ENCODE measurements at regions not wholly inside any gene's neighbourhood (a gene's known extent, or its start where the extent isn't known, plus 50 kb on each side); places are given as distances from the start of the nearest gene placed in this dataset.

GRCh38 chr5:7213525-7213924 is 182.4 kb upstream of the ADCY2 start:
- no peak for DNase-seq
- no peak overlapping the region for H3K9ac ChIP-seq (ENCODE audit: extremely low read depth, low read length, poor library complexity, severe bottlenecking)
- Mint-ChIP-seq H3K36me3 (ENCODE audit: low read depth) (no peaks in the 10 kb centered on the region), H3K4me1 (peaks cover 5% of the 10 kb centered on the region), H3K4me3 (no peak overlapping the region), H3K27me3 (ENCODE audit: insufficient read depth) (peaks cover 2% of the 10 kb centered on the region), H3K9me3 (no peaks in the 10 kb centered on the region), H3K27ac (no peak overlapping the region)
- no peak overlapping the region for H3K27ac ChIP-seq (ENCODE audit: low read depth, low read length)
- no peak overlapping the region for H3K4me3 ChIP-seq (ENCODE audit: low read length)
- WGBS, 2 experiments (ENCODE audit: insufficient coverage in 1 of 2, insufficient read length in 1 of 2) = 78 to 96% methylated on average over 3 to 5 of the region's 5 CpGs
- TF ChIP-seq CTCF (conservative IDR thresholded peaks at IDR 0.05) = no peak
- H3K27me3 ChIP-seq (ENCODE audit: control insufficient read depth, insufficient read depth, low read length, poor library complexity, severe bottlenecking) = no peaks in the 10 kb centered on the region
- H3K9me3 ChIP-seq (ENCODE audit: control insufficient read depth, low read length) = no peaks in the 10 kb centered on the region
- no peaks in the 10 kb centered on the region for H3K4me1 ChIP-seq (ENCODE audit: control insufficient read depth, insufficient read depth, low read length)
- no peaks in the 10 kb centered on the region for H3K36me3 ChIP-seq (ENCODE audit: control insufficient read depth, insufficient read depth, low read length)

GRCh38 chr5:7214906-7215416 is 181.0 kb upstream of the ADCY2 start:
- no peak overlapping the region for H3K4me3 Mint-ChIP-seq
- Histone ChIP-seq H3K9ac (ENCODE audit: extremely low read depth, low read length, poor library complexity, severe bottlenecking) (no peak overlapping the region), H3K27me3 (ENCODE audit: control insufficient read depth, insufficient read depth, low read length, poor library complexity, severe bottlenecking) (no peaks in the 10 kb centered on the region), H3K9me3 (ENCODE audit: control insufficient read depth, low read length) (no peaks in the 10 kb centered on the region), H3K4me1 (ENCODE audit: control insufficient read depth, insufficient read depth, low read length) (no peaks in the 10 kb centered on the region), H3K36me3 (ENCODE audit: control insufficient read depth, insufficient read depth, low read length) (no peaks in the 10 kb centered on the region), H3K27ac (ENCODE audit: low read depth, low read length) (no peak overlapping the region), H3K4me3 (ENCODE audit: low read length) (no peak overlapping the region)
- H3K27me3 Mint-ChIP-seq (ENCODE audit: insufficient read depth) = peaks cover 2% of the 10 kb centered on the region
- H3K27ac Mint-ChIP-seq = no peak overlapping the region
- no peak for TF ChIP-seq CTCF (conservative IDR thresholded peaks at IDR 0.05)
- no peaks in the 10 kb centered on the region for H3K36me3 Mint-ChIP-seq (ENCODE audit: low read depth)
- no peaks in the 10 kb centered on the region for H3K4me1 Mint-ChIP-seq
- WGBS, 2 experiments (ENCODE audit: insufficient coverage in 1 of 2, insufficient read length in 1 of 2) = 90 to 92% methylated on average over 4 to 7 of the region's 7 CpGs
- no peak for DNase-seq
- no peaks in the 10 kb centered on the region for H3K9me3 Mint-ChIP-seq

- H3K9me3 ChIP-seq (ENCODE audit: control insufficient read depth, low read length) = no peaks in the 10 kb centered on the region
- no peak for TF ChIP-seq CTCF (conservative IDR thresholded peaks at IDR 0.05)
- Mint-ChIP-seq H3K36me3 (ENCODE audit: low read depth) (no peaks in the 10 kb centered on the region), H3K27me3 (ENCODE audit: insufficient read depth) (peaks cover 2% of the 10 kb centered on the region), H3K4me3 (no peak overlapping the region), H3K27ac (no peak overlapping the region), H3K9me3 (no peaks in the 10 kb centered on the region), H3K4me1 (no peaks in the 10 kb centered on the region)
- no peaks in the 10 kb centered on the region for H3K36me3 ChIP-seq (ENCODE audit: control insufficient read depth, insufficient read depth, low read length)
- H3K4me3 ChIP-seq (ENCODE audit: low read length) = no peak overlapping the region
- H3K9ac ChIP-seq (ENCODE audit: extremely low read depth, low read length, poor library complexity, severe bottlenecking) = no peak overlapping the region
- H3K27me3 ChIP-seq (ENCODE audit: control insufficient read depth, insufficient read depth, low read length, poor library complexity, severe bottlenecking) = no peaks in the 10 kb centered on the region
- H3K4me1 ChIP-seq (ENCODE audit: control insufficient read depth, insufficient read depth, low read length) = no peaks in the 10 kb centered on the region
- 91% methylated on average over 1 of the region's 2 CpGs; no CpG with 5 or more reads in 1 of the 2 experiments for WGBS, 2 experiments (ENCODE audit: insufficient coverage in 1 of 2, insufficient read length in 1 of 2)
- no peak overlapping the region for H3K27ac ChIP-seq (ENCODE audit: low read depth, low read length)
- DNase-seq = no peak
Observed at GRCh38 chr5:7218141-7218540, 177.8 kb upstream of the ADCY2 start.

All from endodermal cell (in vitro differentiated cells).